Natural killer cell (primary cell): ENCODE measurements at regions not wholly inside any gene's neighbourhood (a gene's known extent, or its start where the extent isn't known, plus 50 kb on each side); places are given as distances from the start of the nearest gene placed in this dataset.
"Not testable (repeated sequence)": the region's sequence is repeated elsewhere in the genome, so short reads cannot be mapped to it uniquely, and the experiment has no call there.

Experiments
- ATAC-seq, 3 donors: fragments of 150-1000 bp in 2 of 3; fragments of 200-7000 bp in 1 of 3; cut with Tn5 transposase; 1 replicate in 1 of 3; 2 replicates in 2 of 3; pipeline ENCODE4 v1.10.0; 2021; ENCODE audit warnings: mild to moderate bottlenecking in 2 of 3, moderate library complexity in 2 of 3
- DNase-seq, 2 donors: peaks; one replicate each; pipeline versions ENCODE4 v3.0.0 to v3.0.0-alpha.2; 2013 to 2021; ENCODE audit warnings: mixed read lengths in 1 of 2
- H3K27ac ChIP-seq: one replicate; pipeline ENCODE4 v1.5.1; 2013; ENCODE audit warnings: mild to moderate bottlenecking, low read length
- H3K27me3 ChIP-seq: one replicate; pipeline ENCODE4 v1.6.1; 2013; ENCODE audit warnings: low read length; ENCODE audit not compliant: control insufficient read depth, insufficient read depth
- H3K36me3 ChIP-seq: one replicate; pipeline ENCODE4 v1.6.1; 2013; ENCODE audit warnings: low read length; ENCODE audit not compliant: control insufficient read depth, insufficient read depth
- H3K4me1 ChIP-seq: one replicate; pipeline ENCODE4 v1.6.1; 2013; ENCODE audit warnings: low read length; ENCODE audit not compliant: control insufficient read depth, insufficient read depth
- H3K4me3 ChIP-seq: one replicate; pipeline ENCODE4 v1.5.1; 2013; ENCODE audit warnings: low read length
- H3K9me3 ChIP-seq: one replicate; pipeline ENCODE4 v1.6.1; 2013; ENCODE audit warnings: low read length; ENCODE audit not compliant: control insufficient read depth, insufficient read depth
- H3K27ac Mint-ChIP-seq, 2 donors: one replicate each; pipeline ENCODE4 v1.8.0; 2022; ENCODE audit warnings: mild to moderate bottlenecking in 2 of 2, mixed read lengths in 2 of 2, moderate library complexity in 1 of 2
- H3K27me3 Mint-ChIP-seq, 2 donors: one replicate each; pipeline ENCODE4 v1.8.0; 2022; ENCODE audit warnings: low read depth in 2 of 2, mixed read lengths in 2 of 2
- H3K36me3 Mint-ChIP-seq: one replicate; pipeline ENCODE4 v1.8.0; 2022; ENCODE audit warnings: mixed read lengths
- H3K4me1 Mint-ChIP-seq, 2 donors: one replicate each; pipeline ENCODE4 v1.8.0; 2022; ENCODE audit warnings: mixed read lengths in 2 of 2
- H3K4me3 Mint-ChIP-seq: one replicate; pipeline ENCODE4 v1.8.0; 2022; ENCODE audit warnings: mild to moderate bottlenecking, moderate library complexity, mixed read lengths
- H3K9me3 Mint-ChIP-seq, 2 donors: one replicate each; pipeline ENCODE4 v1.8.0; 2022; ENCODE audit warnings: mixed read lengths in 2 of 2
- CTCF ChIP-seq: fragments of 200-600 bp; IDR thresholded peaks from one replicate; pipeline ENCODE4 v1.8.0; 2022; ENCODE audit warnings: antibody characterized with exemption
- WGBS: methylation state at CpG from one replicate; pipeline ENCODE4 v1.1.7; 2013; ENCODE audit warnings: missing lambda C conversion rate; ENCODE audit not compliant: insufficient coverage; 5-methylcytosine and 5-hydroxymethylcytosine counted together
- intact Hi-C: fragments of 100-400 bp; cut with micrococcal nuclease; formaldehyde crosslinking; loops from one replicate; pipeline ENCODE4 v1.14.2; 2022

- WGBS, result 87% methylated on average over 4 of the region's 4 CpGs
- H3K4me3 Mint-ChIP-seq, result no peak overlapping the region
- no peaks in the 10 kb centered on the region for H3K36me3 Mint-ChIP-seq
- no peak for TF ChIP-seq CTCF
- no peaks in the 10 kb centered on the region for H3K27me3 Mint-ChIP-seq
- Histone ChIP-seq H3K27me3 (no peaks in the 10 kb centered on the region), H3K4me3 (no peak overlapping the region), H3K36me3 (no peaks in the 10 kb centered on the region), H3K4me1 (no peaks in the 10 kb centered on the region), H3K27ac (no peak overlapping the region), H3K9me3 (peaks cover 4% of the 10 kb centered on the region)
- intact Hi-C loops, result no loop called here
- ATAC-seq (no peak), DNase-seq (no peak)
- peaks cover 0 to 5% of the 10 kb centered on the region in 2 donors for H3K9me3 Mint-ChIP-seq
- H3K27ac Mint-ChIP-seq, result no peak overlapping the region
- H3K4me1 Mint-ChIP-seq, result no peaks in the 10 kb centered on the region
Measured at GRCh38 chr21:20459838-20460237, 538.4 kb upstream of the NCAM2 start.

GRCh38 chr21:20463362-20463761, 534.8 kb upstream of the NCAM2 start:
- Mint-ChIP-seq H3K36me3 (no peaks in the 10 kb centered on the region), H3K27me3 (no peaks in the 10 kb centered on the region), H3K4me3 (no peak overlapping the region), H3K4me1 (no peaks in the 10 kb centered on the region), H3K9me3 (peaks cover 3 to 4% of the 10 kb centered on the region in 2 donors), H3K27ac (no peak overlapping the region)
- Histone ChIP-seq H3K4me1 (no peaks in the 10 kb centered on the region), H3K27me3 (no peaks in the 10 kb centered on the region), H3K4me3 (no peak overlapping the region), H3K27ac (no peak overlapping the region), H3K36me3 (no peaks in the 10 kb centered on the region), H3K9me3 (peaks cover 4% of the 10 kb centered on the region)
- no peak for ATAC-seq
- no peak for TF ChIP-seq CTCF
- no peak for DNase-seq
- intact Hi-C loops, result no loop called here

GRCh38 chr21:20469361-20469760, 528.8 kb upstream of the NCAM2 start:
- no peak overlapping the region for H3K4me3 ChIP-seq
- H3K27ac Mint-ChIP-seq, result no peak overlapping the region
- H3K36me3 ChIP-seq, result no peaks in the 10 kb centered on the region
- H3K4me3 Mint-ChIP-seq, result no peak overlapping the region
- H3K9me3 Mint-ChIP-seq, result peaks cover 3 to 4% of the 10 kb centered on the region in 2 donors
- H3K36me3 Mint-ChIP-seq, result no peaks in the 10 kb centered on the region
- H3K27me3 Mint-ChIP-seq, result no peaks in the 10 kb centered on the region
- intact Hi-C loops, result no loop called here
- no peaks in the 10 kb centered on the region for H3K4me1 Mint-ChIP-seq
- WGBS, result 100% methylated on average over 1 of the region's 4 CpGs
- DNase-seq (no peak), ATAC-seq (no peak)
- H3K27ac ChIP-seq, result no peak overlapping the region
- no peaks in the 10 kb centered on the region for H3K4me1 ChIP-seq
- no peaks in the 10 kb centered on the region for H3K27me3 ChIP-seq
- TF ChIP-seq CTCF, result no peak
- H3K9me3 ChIP-seq, result no peaks in the 10 kb centered on the region

GRCh38 chr21:20486303-20486702, 511.9 kb upstream of the NCAM2 start:
- H3K27me3 Mint-ChIP-seq, result no peaks in the 10 kb centered on the region
- no peak overlapping the region for H3K4me3 Mint-ChIP-seq
- H3K36me3 Mint-ChIP-seq, result peaks cover 7% of the 10 kb centered on the region
- Histone ChIP-seq H3K36me3 (no peaks in the 10 kb centered on the region), H3K4me3 (no peak overlapping the region), H3K27ac (no peak overlapping the region), H3K27me3 (no peaks in the 10 kb centered on the region), H3K9me3 (peaks cover 3% of the 10 kb centered on the region), H3K4me1 (no peaks in the 10 kb centered on the region)
- TF ChIP-seq CTCF, result no peak
- no peaks in the 10 kb centered on the region for H3K4me1 Mint-ChIP-seq
- H3K27ac Mint-ChIP-seq, result no peak overlapping the region
- ATAC-seq (no peak), DNase-seq (no peak)
- intact Hi-C loops, result no loop called here
- peaks cover 6 to 11% of the 10 kb centered on the region in 2 donors for H3K9me3 Mint-ChIP-seq

GRCh38 chr21:20502915-20503314, 495.3 kb upstream of the NCAM2 start:
- Mint-ChIP-seq H3K9me3 (peaks cover 22 to 38% of the 10 kb centered on the region in 2 donors), H3K36me3 (peaks cover 23% of the 10 kb centered on the region)
- H3K4me1 Mint-ChIP-seq, H3K27me3 ChIP-seq, ATAC-seq, H3K4me1 ChIP-seq, H3K27ac ChIP-seq, H3K4me3 Mint-ChIP-seq, DNase-seq, H3K27me3 Mint-ChIP-seq, H3K36me3 ChIP-seq, H3K4me3 ChIP-seq, intact Hi-C loops, H3K27ac Mint-ChIP-seq: not testable (repeated sequence)
- 70% methylated on average over 3 of the region's 3 CpGs for WGBS
- peaks cover 22% of the 10 kb centered on the region for H3K9me3 ChIP-seq
